Activated CD4-positive, alpha-beta T cell treated with anti-CD3 and anti-CD28 coated beads, Interleukin-2, amount 50 U/mL, for 24 hours (primary cell): ENCODE measurements at regions not wholly inside any gene's neighbourhood (a gene's known extent, or its start where the extent isn't known, plus 50 kb on each side); places are given as distances from the start of the nearest gene placed in this dataset.
"Not testable (repeated sequence)": the region's sequence is repeated elsewhere in the genome, so short reads cannot be mapped to it uniquely, and the experiment has no call there.

Experiments
- DNase-seq, 2 donors: peaks; one replicate each; pipeline ENCODE4 v3.0.0-alpha.2; 2020; ENCODE audit warnings: low read depth in 1 of 2, low spot score in 1 of 2

DNA sequence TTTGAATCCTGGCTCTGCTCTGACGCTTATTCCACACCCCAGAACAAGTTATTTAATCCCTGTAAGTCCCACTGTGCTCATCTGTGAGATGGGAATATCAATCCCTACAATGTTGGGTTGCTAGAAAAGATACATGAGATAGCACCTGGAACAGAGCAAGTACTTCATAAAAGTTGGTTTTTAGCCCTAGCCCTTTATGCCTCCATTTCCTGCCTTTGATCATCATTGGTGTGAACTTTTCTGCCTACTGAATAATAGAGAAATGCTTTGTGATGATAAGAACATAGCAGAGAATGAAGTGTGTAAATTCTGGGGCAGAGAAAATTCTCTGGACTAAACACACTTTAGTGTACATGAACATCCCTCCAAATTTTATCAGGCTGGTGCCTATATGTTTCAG, 90.3 kb upstream of the RANBP6 start:
- no peak for DNase-seq

DNA sequence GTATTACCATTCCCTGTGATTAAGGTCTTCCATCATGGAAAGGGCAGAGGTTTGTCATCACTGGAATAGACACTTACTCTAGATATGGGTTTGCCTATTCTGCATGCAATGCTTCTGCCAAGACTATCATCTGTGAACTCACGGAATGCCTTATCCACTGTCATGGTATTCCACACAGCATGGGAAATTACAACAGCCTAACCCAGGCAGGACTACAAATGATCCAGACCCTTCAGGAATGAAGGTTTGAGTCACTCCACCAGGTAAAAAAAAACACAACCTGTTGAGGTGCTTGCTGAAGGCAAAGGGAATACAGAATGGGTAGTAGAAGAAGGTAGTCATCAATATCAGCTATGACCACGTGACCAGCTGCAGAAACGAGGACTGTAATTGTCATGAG, 89.0 kb upstream of the RANBP6 start:
- not testable (repeated sequence) for DNase-seq

DNA sequence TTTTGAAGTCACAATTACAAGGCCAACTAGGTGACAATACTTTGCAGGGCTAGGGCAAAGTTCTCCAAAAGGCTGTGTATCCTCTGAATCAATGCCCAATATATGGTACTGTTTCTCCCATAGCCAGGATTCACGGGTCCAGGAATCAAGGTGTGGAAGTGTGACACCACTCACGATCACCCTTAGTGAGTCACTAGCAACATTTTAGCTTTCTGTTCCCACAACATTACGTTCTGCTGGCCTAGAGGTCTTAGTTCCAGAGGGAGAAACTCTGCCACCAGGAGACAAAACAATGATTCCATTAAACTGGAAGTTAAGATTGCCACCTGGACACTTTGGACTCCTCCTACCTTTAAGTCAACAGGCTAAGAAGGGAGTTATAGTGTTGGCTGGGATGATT, 88.5 kb upstream of the RANBP6 start:
- DNase-seq: not testable (repeated sequence)

DNA sequence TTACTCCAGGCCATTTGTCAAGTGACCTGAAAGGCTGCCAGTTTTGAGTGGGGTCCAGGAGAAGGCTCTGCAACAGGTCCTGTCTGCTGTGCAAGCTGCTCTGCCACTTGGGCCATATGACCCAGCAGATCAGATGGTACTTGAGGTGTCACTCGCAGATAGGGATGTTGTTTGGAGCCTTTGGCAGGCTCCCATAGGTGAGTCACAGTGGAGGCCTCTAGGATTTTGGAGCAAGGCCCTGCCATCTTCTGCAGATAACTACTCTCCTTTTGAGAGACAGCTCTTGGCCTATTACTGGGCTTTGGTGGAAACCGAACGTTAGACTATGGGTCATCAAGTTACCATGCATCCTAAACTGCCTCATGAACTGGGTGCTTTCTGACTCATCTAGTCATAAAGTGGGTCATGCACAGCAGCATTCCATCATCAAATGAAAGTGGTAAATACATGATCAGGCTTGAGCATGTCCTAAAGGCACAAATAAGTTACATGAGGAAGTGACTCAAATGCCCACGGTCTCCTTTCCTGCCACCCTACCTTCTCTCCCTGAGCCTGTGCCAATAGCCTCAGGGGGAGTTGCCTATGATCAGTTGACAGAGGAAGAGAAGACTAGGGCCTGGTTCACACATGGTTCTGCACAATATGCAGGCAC, 87.0 kb upstream of the RANBP6 start:
- not testable (repeated sequence) for DNase-seq

DNA sequence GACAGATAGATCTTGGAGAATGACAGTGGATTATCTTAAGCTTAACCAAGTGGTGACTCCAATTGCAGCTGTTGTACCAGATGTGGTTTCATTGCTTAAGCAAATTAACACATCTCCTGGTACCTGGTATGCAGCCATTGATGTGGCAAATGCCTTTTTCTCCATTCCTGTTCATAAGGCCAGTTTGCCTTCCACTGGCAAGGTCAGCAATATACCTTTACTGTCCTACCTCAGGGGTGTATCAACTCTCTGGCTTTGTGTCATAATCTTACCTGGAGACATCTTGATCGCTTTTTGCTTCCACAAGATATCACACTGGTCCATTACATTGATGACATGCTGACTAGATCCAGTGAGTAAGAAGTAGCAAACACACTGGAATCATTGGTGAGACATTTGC, 86.3 kb upstream of the RANBP6 start:
- not testable (repeated sequence) for DNase-seq

DNA sequence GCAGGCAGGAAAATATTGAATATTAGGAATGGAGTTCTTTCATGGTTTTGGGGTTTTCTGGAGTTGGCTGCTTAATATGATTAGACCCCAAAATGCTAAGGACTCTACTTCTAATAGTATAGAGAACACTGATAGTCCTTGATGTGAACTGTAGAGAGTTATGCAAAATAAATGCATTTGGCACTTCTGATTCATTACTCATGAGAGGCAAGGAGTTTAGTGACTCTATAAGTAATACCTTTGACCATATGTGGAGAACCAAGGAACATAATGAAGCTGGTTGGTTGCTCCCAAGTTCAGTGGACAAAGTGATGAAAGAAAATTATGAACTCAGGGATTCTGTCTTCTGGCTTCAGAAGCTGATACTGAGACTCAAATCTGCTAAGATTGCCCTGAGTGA, 83.9 kb upstream of the RANBP6 start:
- not testable (repeated sequence) for DNase-seq

DNA sequence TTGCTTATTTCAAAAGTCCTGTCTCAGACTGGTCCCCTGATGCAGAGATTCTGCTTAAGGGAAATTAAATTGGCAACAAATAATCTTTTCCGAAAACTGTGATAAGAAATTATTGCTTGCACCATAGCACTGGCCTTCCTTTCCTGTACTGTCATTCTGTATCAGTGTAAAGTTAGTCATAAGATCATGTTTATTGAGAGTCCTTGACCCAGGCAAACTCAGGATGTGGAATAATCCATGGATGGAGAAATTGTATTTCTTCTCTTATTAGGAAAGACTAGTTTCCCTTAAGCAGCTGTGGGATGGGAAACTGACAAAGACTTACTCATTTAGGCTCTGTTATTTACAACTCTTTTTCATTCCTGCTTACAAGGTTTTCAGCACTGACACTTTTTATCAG, 83.0 kb upstream of the RANBP6 start:
- no peak for DNase-seq

DNA sequence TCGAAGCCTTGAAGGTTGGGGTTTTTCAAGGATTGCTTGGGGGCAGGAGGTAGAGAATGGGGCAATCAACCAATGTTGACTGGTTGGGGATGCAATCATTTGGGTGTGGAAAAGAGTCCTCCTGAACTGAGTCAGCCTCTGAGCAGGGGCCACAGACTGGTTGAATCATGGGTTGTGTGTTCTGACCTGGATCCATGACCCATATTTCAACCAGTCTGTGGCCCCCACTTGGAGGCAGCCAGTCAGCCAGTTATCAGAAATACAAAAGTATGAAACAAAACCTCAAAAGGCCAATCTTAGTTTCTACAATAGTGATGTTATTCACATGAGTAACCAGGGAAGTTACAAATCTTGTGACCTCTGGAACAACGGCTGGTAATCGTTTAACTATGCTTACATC, 81.4 kb upstream of the RANBP6 start:
- no peak for DNase-seq

DNA sequence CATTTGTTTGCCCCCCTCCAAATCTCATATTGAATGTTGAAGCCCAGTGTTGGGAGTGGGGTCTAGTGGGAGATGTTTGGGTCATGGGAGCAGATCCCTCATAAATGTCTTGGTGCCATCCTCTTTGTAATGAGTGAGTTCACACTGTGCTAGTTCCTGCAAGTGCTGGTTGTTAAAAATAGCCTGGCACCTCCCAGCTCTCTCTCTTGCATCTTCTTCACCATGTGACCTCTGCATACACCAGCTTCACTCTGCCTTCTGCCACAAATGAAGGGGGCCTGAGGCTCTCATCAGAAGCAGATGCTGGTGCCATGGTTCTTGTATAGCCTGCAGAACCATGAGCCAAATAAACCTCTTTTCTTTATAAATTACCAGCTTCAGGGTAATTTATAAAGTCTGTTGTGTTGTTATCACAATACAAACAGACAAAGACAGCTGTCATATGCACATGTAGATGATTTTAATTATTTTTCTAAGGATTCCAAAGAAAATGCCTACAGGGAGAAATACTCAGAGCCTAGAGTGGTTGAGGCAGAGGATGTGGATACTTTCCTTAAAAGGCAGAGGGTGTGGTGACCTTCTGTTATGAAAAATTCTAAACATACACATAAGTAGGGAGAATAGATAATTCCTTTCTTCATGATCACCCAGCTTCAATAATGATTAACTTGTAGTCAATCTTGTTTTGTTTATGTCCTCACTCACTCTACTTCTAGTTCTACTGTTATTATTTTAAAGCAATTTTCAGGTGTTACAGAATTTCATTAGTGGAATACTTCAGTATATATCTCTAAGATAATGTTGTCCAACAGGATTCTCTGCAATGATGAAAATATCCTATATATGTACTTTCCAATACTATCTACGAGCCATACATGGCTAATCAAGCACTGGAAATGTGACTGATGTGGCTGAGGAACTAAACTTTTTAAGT, 75.1 kb upstream of the RANBP6 start:
- no peak for DNase-seq

DNA sequence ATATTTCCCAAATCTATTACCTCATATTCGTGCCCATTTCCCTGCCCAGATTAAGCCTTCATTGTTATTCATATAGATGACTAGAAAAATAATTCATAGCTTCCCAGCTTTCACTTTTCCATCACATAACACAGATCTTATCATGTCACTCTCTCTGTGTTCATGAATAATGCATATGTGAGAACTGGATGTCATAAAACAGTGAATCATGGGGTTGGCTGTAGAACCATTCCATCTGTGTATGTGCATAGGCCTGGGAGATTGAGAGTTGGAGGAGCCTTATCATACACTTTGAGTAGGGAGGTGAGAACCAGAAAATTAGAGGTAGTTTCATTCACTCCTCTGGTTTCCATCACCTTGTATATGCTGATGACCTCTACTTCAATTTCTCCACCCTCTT, 73.9 kb upstream of the RANBP6 start:
- DNase-seq: no peak

DNA sequence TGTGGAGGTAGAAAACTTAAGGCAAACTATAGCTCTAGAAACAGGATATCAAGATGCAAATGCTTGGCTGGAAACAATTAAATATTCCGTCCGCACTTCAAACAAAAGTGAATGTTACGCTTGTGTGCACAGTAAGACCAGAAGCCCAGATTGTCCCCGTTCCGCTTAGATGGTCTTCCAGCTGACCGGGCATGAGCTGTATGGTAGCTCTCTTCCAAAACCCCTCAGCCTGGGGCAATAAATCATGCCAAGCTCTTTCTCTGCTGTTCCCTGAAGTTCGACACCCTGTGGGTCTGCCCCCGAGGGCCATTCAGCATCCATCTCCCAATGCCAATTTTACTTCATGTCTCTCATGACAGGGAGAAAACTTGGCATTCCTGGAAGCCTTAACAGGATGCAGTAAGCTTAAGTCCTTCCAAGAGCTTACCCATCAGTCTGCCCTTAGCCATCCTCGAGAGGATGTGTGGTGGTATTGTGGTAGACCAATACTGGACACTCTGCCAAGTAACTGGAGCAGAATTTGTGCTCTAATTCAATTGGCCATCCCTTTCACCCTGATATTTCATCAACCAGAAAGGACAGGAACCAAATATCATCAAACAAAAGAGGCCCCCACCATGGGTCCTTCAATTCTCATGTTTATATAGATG, 70.7 kb upstream of the RANBP6 start:
- DNase-seq: no peak

DNA sequence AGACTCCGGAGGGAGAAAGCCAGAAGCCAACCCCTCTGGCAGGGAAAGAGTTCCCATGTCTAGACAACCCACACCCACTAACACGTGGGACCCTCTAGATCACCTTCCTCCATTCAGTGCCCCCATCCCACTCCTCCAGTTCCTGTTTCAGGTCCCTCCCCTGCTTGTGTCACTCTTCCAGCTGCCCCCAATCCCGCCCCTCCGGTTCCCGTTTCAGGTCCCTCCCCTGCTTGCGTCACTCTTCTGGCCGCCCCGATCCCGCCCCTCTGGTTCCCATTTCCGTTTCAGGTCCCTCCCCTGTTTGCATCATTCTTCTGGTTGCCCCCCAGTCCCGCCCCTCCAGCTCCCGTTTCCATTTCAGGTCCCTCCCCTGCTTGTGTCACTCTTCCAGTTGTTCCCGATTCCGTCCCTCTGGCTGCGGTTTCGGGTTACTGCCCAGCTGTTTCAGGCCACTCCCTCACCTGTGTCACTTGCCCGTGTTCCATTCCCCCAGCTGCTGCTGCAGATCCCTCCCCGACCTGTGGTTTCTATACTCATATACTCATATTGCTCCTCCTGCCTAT, 64.8 kb upstream of the RANBP6 start:
- DNase-seq: peak; percentile 19 to 66

DNA sequence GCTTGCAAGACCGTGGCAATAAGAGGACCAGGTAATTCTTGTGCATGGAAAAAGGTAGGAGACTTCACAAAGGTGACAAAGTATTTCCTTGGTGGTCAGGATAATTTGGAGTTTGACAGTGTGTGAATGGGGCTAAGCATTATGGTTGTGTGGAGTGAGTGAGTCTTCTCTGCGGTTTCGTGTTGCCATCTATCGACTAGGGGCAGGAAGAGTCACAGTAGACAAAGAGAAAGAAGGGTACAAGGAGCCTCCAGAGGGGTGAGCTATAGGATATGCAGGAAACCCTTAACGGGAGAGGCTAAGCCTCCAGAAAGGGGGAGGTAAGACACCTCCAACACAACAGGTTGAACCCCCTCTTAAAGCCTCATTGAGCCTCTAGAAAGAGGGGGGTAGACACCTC, 64.0 kb upstream of the RANBP6 start:
- no peak for DNase-seq

DNA sequence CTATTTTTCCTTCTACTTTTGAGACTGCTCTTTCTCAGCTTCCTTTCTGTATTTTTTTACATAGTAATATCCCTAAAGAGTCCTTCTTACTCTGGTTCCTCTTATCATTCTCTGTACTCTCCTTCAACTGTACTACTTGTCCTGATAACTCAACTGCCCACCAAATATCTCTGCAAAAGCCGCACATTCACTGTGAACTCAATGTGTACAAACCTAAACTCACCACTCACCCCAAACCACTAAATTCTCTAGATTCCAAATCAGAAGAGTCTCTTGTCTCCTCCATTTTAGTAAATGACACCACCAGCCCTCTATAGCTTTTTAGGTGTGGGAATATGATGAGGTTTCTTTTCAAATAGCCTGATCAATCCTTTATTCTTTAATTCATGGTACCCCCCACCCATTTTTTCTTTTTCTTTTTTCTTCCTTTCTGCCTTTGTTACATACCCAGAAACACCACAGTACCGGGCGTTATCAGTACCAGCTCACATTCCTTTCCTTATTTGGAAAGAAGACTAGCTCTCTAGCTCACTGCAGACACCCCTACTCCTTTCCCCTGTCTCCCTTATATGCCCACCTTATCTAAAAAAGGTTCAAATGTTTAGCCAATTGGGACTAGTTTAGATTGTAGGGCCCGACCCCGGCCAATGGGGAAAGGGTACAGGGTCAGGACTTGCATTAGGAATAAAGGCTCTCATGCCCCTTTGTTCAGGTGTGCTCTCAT, 63.1 kb upstream of the RANBP6 start:
- DNase-seq: no peak

DNA sequence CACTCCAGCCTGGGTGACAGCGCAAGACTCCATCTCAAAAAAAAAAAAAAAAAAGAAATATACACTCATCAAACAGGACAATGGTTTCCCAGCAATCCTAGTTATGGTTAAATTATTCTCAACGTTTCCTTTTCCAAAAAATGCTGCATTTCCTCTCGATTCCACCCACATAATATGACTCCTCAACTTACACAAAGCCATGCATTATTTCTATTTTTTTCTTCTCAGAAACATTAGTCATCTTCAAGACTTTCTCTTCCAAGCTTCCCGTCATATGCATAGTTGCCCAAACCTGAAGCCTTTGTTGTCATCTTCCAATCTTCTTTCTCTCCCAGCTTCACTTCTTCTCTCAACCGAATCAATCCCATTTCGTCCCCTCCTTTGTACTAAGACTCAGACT, 61.4 kb upstream of the RANBP6 start:
- DNase-seq: no peak

DNA sequence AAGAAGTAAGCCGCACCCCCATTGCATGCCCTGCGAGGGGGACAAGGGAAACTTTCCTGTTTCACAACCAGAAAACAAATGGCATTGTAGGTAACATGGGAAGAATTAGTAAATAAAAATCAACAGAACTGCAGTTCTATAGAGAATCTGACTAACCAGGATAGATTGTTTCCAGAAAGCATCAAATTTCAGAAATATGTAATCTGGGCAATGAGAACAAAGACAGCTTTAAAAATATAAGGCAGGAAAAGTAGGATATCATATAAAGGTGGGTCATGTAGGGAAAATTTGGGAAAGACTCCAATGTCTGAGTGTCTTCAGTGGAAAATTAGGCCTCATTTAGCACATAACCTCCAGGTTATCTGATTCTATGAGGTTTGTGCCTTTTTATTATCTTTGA, 58.3 kb upstream of the RANBP6 start:
- no peak for DNase-seq

DNA sequence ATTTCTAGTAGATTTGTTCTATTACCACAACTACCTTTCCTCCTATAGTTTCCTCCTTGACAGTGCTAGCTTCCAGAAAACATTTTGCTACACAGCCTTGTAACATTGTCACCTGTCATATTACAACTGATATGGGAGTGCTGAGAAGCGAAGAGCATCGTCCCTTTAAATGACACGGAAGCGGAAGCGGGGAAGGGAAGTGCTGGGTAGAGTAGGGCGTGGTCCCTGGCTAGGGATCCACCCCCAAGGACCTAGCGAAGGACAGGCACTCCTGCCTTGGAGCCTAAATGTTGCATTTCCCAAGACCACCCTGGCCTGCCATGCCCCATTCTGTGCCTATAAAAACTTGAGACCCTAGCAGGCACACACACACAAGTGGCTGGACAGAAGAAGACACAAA, 57.4 kb upstream of the RANBP6 start:
- DNase-seq: no peak

DNA sequence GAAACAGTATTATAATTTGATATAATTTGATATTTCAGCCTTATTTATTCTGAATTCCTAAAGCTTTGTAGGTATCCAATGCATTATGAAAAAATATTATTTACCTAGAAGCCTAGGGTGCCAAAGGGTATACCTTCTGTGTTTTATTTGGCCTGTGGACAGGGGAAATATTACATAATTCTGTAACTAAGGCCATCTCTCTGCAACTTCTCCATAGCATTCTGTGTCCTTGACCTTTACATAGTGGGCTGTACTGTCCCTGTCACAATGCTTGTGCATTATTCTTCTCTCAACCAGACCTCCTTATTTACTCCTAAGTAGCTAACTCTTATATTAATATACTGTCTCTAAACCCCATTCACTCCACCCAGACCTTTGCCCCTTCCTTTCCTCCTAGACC, 57.0 kb upstream of the RANBP6 start:
- DNase-seq: no peak

DNA sequence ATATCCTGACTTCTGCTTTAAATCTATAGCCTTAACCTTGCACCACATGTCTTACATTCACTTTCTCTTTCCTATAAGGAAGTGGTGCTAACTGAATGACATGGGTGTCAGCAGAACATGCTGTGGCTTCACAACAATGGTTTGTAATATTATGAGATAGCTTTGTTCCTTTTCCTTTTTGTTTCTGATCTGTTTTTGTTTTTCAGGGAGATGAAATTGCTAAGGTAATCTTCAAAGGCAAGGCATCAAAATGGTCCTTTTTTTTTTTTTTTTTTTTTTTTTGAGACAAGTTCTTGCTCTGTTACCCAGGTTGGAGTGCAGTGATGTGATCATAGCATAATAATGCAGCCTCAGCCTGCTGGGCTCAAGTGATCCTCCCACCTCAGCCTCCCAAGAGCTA, 53.6 kb upstream of the RANBP6 start:
- no peak for DNase-seq

DNA sequence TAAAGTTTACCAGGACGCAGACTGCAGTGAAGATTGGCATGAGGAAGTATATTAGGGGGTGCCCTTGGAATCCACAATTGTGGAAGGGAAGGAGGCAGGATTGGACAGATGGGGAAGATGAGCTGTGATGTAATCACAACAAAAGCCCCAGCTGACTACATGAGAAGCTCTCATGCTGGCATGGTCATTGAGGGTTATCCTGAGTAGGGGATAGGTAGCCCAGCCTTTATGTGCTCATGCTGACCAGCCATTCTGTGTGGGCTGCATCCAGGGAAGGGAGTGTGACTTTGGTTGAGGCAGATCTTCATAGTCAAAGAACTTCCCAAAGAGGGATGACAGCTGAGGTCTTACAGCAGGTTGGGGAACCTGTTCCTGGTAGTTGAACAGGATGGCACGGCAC, 52.0 kb upstream of the RANBP6 start:
- DNase-seq: no peak
